ENCODE measurements at regions not wholly inside any gene's neighbourhood (a gene's known extent, or its start where the extent isn't known, plus 50 kb on each side); places are given as distances from the start of the nearest gene placed in this dataset.

DNA sequence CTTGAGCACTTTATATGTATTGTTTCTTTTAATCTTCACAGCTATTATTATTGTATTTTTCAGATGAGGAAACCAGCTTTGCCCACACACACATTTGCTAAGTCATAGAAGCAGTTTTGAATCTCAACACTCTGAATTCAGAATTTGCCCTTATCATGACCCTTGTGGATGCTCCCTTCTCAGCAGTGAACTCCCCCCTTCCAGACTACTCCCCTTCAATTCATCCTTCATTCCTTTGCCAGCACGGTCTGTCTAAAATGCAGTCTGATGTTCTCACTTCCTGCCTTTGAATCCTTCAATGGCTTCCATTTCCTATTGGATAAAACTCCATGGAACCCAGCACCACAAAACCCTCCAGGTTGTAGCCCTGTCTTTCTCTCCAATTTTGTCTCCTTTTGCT is 52.5 kb upstream of the TSC22D2 start:
- DNase-seq (ENCODE audit: low read depth, low spot score) (no peak), FAIRE-seq (no peak)
- H3K27me3 ChIP-seq (ENCODE audit: control insufficient read depth, extremely low read depth, insufficient read depth, low read length): no peaks in the 10 kb centered on the region
- dilution Hi-C loops (cut with MboI; ENCODE audit: extremely low pct_ligation_motif_present, low sequenced_read_pairs): no loop called here
- H3K9me3 ChIP-seq (ENCODE audit: control insufficient read depth, low read depth, low read length): no peaks in the 10 kb centered on the region
- H3K79me2 ChIP-seq (ENCODE audit: control insufficient read depth, insufficient read depth, low read length): no peaks in the 10 kb centered on the region
- no peaks in the 10 kb centered on the region for H3K36me3 ChIP-seq (ENCODE audit: control insufficient read depth in 2 of 2, extremely low read depth in 1 of 2, insufficient read depth in 2 of 2, low read length in 2 of 2)
- H3K4me3 ChIP-seq (ENCODE audit: control insufficient read depth in 2 of 3, extremely low read depth in 1 of 3, insufficient read depth in 2 of 3, low read depth in 1 of 3, low read length in 3 of 3): no peak overlapping the region
- H4K20me1 ChIP-seq (ENCODE audit: control insufficient read depth, extremely low read depth, insufficient read depth, low read length): no peaks in the 10 kb centered on the region
- peaks cover 26% of the 10 kb centered on the region for H3K4me1 ChIP-seq (ENCODE audit: control insufficient read depth, extremely low read depth, insufficient read depth, low read length)
- H3K9ac ChIP-seq (ENCODE audit: control insufficient read depth, extremely low read depth, insufficient read depth, low read length): no peak overlapping the region
- H2AFZ ChIP-seq (ENCODE audit: control insufficient read depth, low read length): peak overlapping the region; percentile 47
- H3K9me1 ChIP-seq (ENCODE audit: control insufficient read depth, extremely low read depth, insufficient read depth, low read length): no peaks in the 10 kb centered on the region
- TF ChIP-seq EZH2 (IDR thresholded peaks at IDR 0.05; ENCODE audit: low read length) (no peak), CTCF (optimal IDR thresholded peaks at IDR 0.05 in 1 of 3, IDR thresholded peaks at IDR 0.05 in 1 of 3, conservative IDR thresholded peaks at IDR 0.05 in 1 of 3; ENCODE audit: extremely low read depth in 1 of 3, insufficient read depth in 2 of 3, low read length in 3 of 3) (no peak)
- H3K27ac ChIP-seq (ENCODE audit: control insufficient read depth, insufficient read depth, low read length): no peak overlapping the region
- no peak overlapping the region for H3K4me2 ChIP-seq (ENCODE audit: control insufficient read depth, extremely low read depth, insufficient read depth, low read depth, low read length)

- TF ChIP-seq EZH2 (IDR thresholded peaks at IDR 0.05; ENCODE audit: low read length) (no peak), CTCF (optimal IDR thresholded peaks at IDR 0.05 in 1 of 3, IDR thresholded peaks at IDR 0.05 in 1 of 3, conservative IDR thresholded peaks at IDR 0.05 in 1 of 3; ENCODE audit: extremely low read depth in 1 of 3, insufficient read depth in 2 of 3, low read length in 3 of 3) (no peak)
- FAIRE-seq: no peak
- Histone ChIP-seq H4K20me1 (ENCODE audit: control insufficient read depth, extremely low read depth, insufficient read depth, low read length) (no peaks in the 10 kb centered on the region), H3K4me3 (ENCODE audit: control insufficient read depth in 2 of 3, extremely low read depth in 1 of 3, insufficient read depth in 2 of 3, low read depth in 1 of 3, low read length in 3 of 3) (no peak overlapping the region), H3K9ac (ENCODE audit: control insufficient read depth, extremely low read depth, insufficient read depth, low read length) (no peak overlapping the region), H3K27me3 (ENCODE audit: control insufficient read depth, extremely low read depth, insufficient read depth, low read length) (no peaks in the 10 kb centered on the region), H3K9me3 (ENCODE audit: control insufficient read depth, low read depth, low read length) (no peaks in the 10 kb centered on the region), H3K4me2 (ENCODE audit: control insufficient read depth, extremely low read depth, insufficient read depth, low read depth, low read length) (no peak overlapping the region), H3K79me2 (ENCODE audit: control insufficient read depth, insufficient read depth, low read length) (no peaks in the 10 kb centered on the region), H3K36me3 (ENCODE audit: control insufficient read depth in 2 of 2, extremely low read depth in 1 of 2, insufficient read depth in 2 of 2, low read length in 2 of 2) (no peaks in the 10 kb centered on the region), H3K9me1 (ENCODE audit: control insufficient read depth, extremely low read depth, insufficient read depth, low read length) (no peaks in the 10 kb centered on the region), H3K4me1 (ENCODE audit: control insufficient read depth, extremely low read depth, insufficient read depth, low read length) (peaks cover 49% of the 10 kb centered on the region), H3K27ac (ENCODE audit: control insufficient read depth, insufficient read depth, low read length) (no peak overlapping the region), H2AFZ (ENCODE audit: control insufficient read depth, low read length) (no peak overlapping the region)
- no peak for DNase-seq (ENCODE audit: low read depth, low spot score)
- dilution Hi-C loops (cut with MboI; ENCODE audit: extremely low pct_ligation_motif_present, low sequenced_read_pairs): no loop called here
Measured at GRCh38 chr3:150352931-150353330, 55.2 kb upstream of the TSC22D2 start.
